HepG2 (cell line): ENCODE measurements at regions not wholly inside any gene's neighbourhood (a gene's known extent, or its start where the extent isn't known, plus 50 kb on each side); places are given as distances from the start of the nearest gene placed in this dataset.
A peak's percentile ranks its signal among the peaks of the same experiment; 100 is the strongest.

ENCODE experiments used
- ATF3 ChIP-seq: sonication (generic); formaldehyde crosslinking; IDR thresholded peaks from 2 replicates; pipeline ENCODE4 v1.4.0; 2020; ENCODE audit warnings: missing genetic modification reagents
- CREM ChIP-seq, 2 experiments: sonication (generic) in 1 of 2; formaldehyde crosslinking in 1 of 2; IDR thresholded peaks; 2 replicates each; pipeline versions ENCODE4 v1.4.0 to v1.6.1; 2016 to 2020; ENCODE audit warnings: antibody characterized with exemption in 1 of 2, mild to moderate bottlenecking in 1 of 2, missing genetic modification reagents in 1 of 2
- FOXK1 ChIP-seq: sonication (generic); formaldehyde crosslinking; IDR thresholded peaks from 2 replicates; pipeline ENCODE4 v1.4.0; 2020; ENCODE audit warnings: low read depth, missing genetic modification reagents, borderline replicate concordance
- HMGXB3 ChIP-seq: sonication (generic); formaldehyde crosslinking; IDR thresholded peaks from 2 replicates; pipeline ENCODE4 v1.4.0; 2020; ENCODE audit warnings: missing genetic modification reagents, borderline replicate concordance
- HNRNPH1 ChIP-seq: fragments of 200-400 bp; formaldehyde crosslinking; optimal IDR thresholded peaks from 2 replicates; pipeline ENCODE3; 2017; ENCODE audit warnings: mild to moderate bottlenecking, low read depth, low read length
- KAT2B ChIP-seq: fragments of 150-350 bp; IDR thresholded peaks from 2 replicates; pipeline ENCODE4 v1.6.1; 2014; ENCODE audit warnings: low read depth, low read length, borderline replicate concordance
- KDM5B ChIP-seq: sonication (generic); formaldehyde crosslinking; IDR thresholded peaks from 2 replicates; pipeline ENCODE4 v1.4.0; 2020; ENCODE audit warnings: missing genetic modification reagents, mild to moderate bottlenecking, borderline replicate concordance
- KLF16 ChIP-seq, 2 experiments: sonication (generic) in 1 of 2; formaldehyde crosslinking in 1 of 2; IDR thresholded peaks; 2 replicates each; pipeline versions ENCODE4 v1.6.1 to v1.8.0; 2016 to 2023; ENCODE audit warnings: missing genetic modification reagents in 2 of 2, missing compliant biosample characterization in 1 of 2
- LCORL ChIP-seq, 2 experiments: fragments of 450-650 bp in 1 of 2; sonication (generic) in 1 of 2; formaldehyde crosslinking in 1 of 2; IDR thresholded peaks; 2 replicates each; pipeline versions ENCODE4 v1.5.0 to v1.6.1; 2017 to 2020; ENCODE audit warnings: antibody characterized with exemption in 1 of 2, missing genetic modification reagents in 1 of 2
- MIXL1 ChIP-seq: IDR thresholded peaks from 2 replicates; pipeline ENCODE4 v1.6.1; 2016
- NBN ChIP-seq: fragments of 450-650 bp; conservative IDR thresholded peaks from 2 replicates; pipeline ENCODE4 v1.6.1; 2017
- NPAS2 ChIP-seq: sonication (generic); formaldehyde crosslinking; IDR thresholded peaks from 2 replicates; pipeline ENCODE4 v1.8.0; 2022; ENCODE audit warnings: mild to moderate bottlenecking, missing genetic modification reagents, borderline replicate concordance
- NR2F6 ChIP-seq, 2 experiments: IDR thresholded peaks; 2 replicates each; pipeline ENCODE4 v1.6.1; 2016; ENCODE audit warnings: antibody characterized with exemption in 1 of 2, mild to moderate bottlenecking in 1 of 2
- RBFOX2 ChIP-seq: fragments of 200-400 bp; formaldehyde crosslinking; IDR thresholded peaks from 2 replicates; pipeline ENCODE4 v1.6.1; 2017; ENCODE audit warnings: low read depth, mild to moderate bottlenecking, low read length
- SALL1 ChIP-seq: sonication (generic); formaldehyde crosslinking; IDR thresholded peaks from 2 replicates; pipeline ENCODE4 v1.8.0; 2022; ENCODE audit warnings: mild to moderate bottlenecking, missing genetic modification reagents
- TAF1 ChIP-seq: sonication (generic); formaldehyde crosslinking; IDR thresholded peaks from 2 replicates; pipeline ENCODE4 v1.4.0; 2020; ENCODE audit warnings: missing genetic modification reagents
- U2AF2 ChIP-seq: fragments of 200-400 bp; formaldehyde crosslinking; IDR thresholded peaks from 2 replicates; pipeline ENCODE4 v1.6.1; 2017; ENCODE audit warnings: low read depth, mild to moderate bottlenecking, low read length
- YY1 ChIP-seq: IDR thresholded peaks from 2 replicates; pipeline ENCODE4 v1.6.1; 2011; ENCODE audit warnings: low read length, low read depth, moderate library complexity, mild to moderate bottlenecking; ENCODE audit not compliant: insufficient read depth, insufficient replicate concordance
- ZBTB34 ChIP-seq: sonication (generic); formaldehyde crosslinking; IDR thresholded peaks from 2 replicates; pipeline ENCODE4 v1.8.0; 2022; ENCODE audit warnings: mild to moderate bottlenecking, missing genetic modification reagents
- ZFP1 ChIP-seq: IDR thresholded peaks from 2 replicates; pipeline ENCODE4 v1.6.1; 2016
- ZNF503 ChIP-seq: sonication (generic); formaldehyde crosslinking; IDR thresholded peaks from 2 replicates; pipeline ENCODE4 v1.4.0; 2020; ENCODE audit warnings: missing genetic modification reagents
- ZNF772 ChIP-seq: sonication (generic); formaldehyde crosslinking; IDR thresholded peaks from 2 replicates; pipeline ENCODE4 v1.5.0; 2020; ENCODE audit warnings: mild to moderate bottlenecking, missing genetic modification reagents
- ZNF816 ChIP-seq: sonication (generic); formaldehyde crosslinking; IDR thresholded peaks from 2 replicates; pipeline ENCODE4 v1.8.0; 2022; ENCODE audit warnings: missing genetic modification reagents, mild to moderate bottlenecking, borderline replicate concordance
- ZSCAN21 ChIP-seq: sonication (generic); formaldehyde crosslinking; IDR thresholded peaks from 2 replicates; pipeline ENCODE4 v1.8.0; 2022; ENCODE audit warnings: mild to moderate bottlenecking, missing genetic modification reagents, moderate library complexity, borderline replicate concordance

GRCh38 chr2:180761224-180761623 lies 219.2 kb upstream of the UBE2E3 start (continued):
- no peak for TF ChIP-seq ZNF503 (CRISPR knock-in tag)
- no peak for TF ChIP-seq LCORL (IDR thresholded peaks at IDR 0.05)
- TF ChIP-seq LCORL (CRISPR knock-in tag; IDR thresholded peaks at IDR 0.05), result peak; percentile 26; the same call in 1 of the 2 replicates
- TF ChIP-seq NPAS2, result no peak
- peak; percentile 46; the same call in 1 of the 2 replicates for TF ChIP-seq FOXK1 (CRISPR knock-in tag)
- no peak for TF ChIP-seq KAT2B
- no peak for TF ChIP-seq HNRNPH1
- TF ChIP-seq ZFP1 (CRISPR knock-in tag), result no peak
- peak; percentile 69 for TF ChIP-seq SALL1
- TF ChIP-seq ATF3 (CRISPR knock-in tag), result 0 out of 2 replicates have a peak, but pooled peaks have one; percentile 24
- peak; percentile 31; the same call in 1 of the 2 replicates for TF ChIP-seq CREM (IDR thresholded peaks at IDR 0.05)
- no peak for TF ChIP-seq CREM (CRISPR knock-in tag; IDR thresholded peaks at IDR 0.05)
- 0 out of 2 replicates have a peak, but pooled peaks have one; percentile 34 for TF ChIP-seq ZNF772 (CRISPR knock-in tag)
- TF ChIP-seq NBN, result no peak
- TF ChIP-seq ZBTB34 (CRISPR knock-in tag), result no peak
- no peak for TF ChIP-seq HMGXB3
- TF ChIP-seq NR2F6 (IDR thresholded peaks at IDR 0.05), result peak; percentile 66; the same call in 1 of the 2 replicates
- peak; percentile 56; the same call in 1 of the 2 replicates for TF ChIP-seq NR2F6 (CRISPR knock-in tag; IDR thresholded peaks at IDR 0.05)
- TF ChIP-seq MIXL1, result peak; percentile 98
- no peak for TF ChIP-seq RBFOX2
- TF ChIP-seq U2AF2, result no peak
- no peak for TF ChIP-seq KDM5B (CRISPR knock-in tag)
- TF ChIP-seq TAF1, result no peak
- no peak for TF ChIP-seq YY1
- TF ChIP-seq KLF16 (CRISPR knock-in tag; IDR thresholded peaks at IDR 0.05), result 0 out of 4 replicates have a peak, but pooled peaks of 1 of the 2 experiments have one; percentile 42
- no peak for TF ChIP-seq ZNF816 (CRISPR knock-in tag)
- no peak for TF ChIP-seq ZSCAN21 (CRISPR knock-in tag)
